ENCODE measurements at regions not wholly inside any gene's neighbourhood (a gene's known extent, or its start where the extent isn't known, plus 50 kb on each side); places are given as distances from the start of the nearest gene placed in this dataset.

DNA sequence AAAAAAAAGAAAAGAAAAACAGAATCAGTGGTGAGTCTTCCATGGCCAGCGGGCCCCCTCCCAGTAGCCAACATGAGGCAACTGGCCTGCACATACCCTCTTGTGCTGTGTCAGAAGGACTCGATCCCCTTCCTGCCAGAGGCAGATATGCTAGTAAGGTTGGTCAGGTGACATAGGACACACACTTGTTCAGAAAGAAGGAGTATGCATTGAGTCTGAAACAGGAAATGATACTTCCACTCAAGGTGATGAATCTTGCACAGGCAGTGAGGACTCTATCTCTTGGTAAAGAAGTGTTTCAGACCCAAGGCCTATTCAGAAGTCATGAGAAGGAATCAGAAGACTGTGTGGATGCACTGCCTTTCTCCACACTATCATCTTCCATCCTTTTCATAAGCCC lies 269.7 kb upstream of the FAR2 start:
- peak; percentile 5 for DNase-seq (ENCODE audit: low spot score)

DNA sequence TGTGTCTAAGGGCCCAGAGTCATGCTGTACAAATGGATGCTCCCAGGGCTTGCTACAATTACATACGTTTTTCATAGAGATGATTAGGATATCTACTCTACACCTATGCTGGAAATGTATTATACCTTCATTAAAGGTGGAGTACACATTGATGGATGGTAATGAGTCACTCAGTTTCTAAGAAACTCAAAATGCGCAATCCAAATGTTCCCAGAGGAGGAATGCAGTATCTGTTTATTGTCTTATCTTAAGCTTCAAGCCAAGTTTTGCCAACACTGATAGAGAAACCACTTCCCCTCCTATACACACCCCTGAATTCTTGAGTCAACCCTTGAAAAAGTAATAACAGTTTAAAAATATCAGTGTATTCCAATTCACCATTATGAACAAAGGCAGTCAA lies 266.6 kb upstream of the FAR2 start:
- DNase-seq (ENCODE audit: low spot score): no peak

DNA sequence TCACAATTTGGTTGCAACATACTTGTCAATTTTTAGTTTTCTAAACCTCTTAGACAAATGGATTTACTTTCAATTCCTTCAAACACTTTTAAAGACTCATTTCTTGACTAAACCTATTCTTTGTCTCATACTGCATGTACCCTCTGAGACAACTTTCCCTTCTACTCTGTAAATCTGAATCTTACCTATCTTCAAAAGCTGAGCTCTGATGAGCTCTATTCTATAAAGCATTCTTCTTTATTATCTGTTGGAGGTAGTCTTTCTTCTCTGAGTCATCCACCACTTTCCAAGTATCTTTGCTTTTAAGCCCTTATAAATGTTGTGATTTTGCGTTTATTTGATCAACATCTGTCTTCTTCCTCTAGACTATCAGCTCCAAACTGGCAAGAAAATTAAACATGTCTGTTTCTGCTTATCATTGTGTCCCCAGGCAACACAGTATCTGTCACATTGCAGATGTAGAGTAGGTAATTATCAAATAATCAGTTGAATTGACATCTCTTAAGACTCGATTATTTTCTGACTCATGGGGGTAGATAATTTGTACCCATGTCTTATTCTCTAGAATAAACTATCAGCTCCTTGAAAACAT lies 265.6 kb upstream of the FAR2 start:
- DNase-seq (ENCODE audit: low spot score): no peak

DNA sequence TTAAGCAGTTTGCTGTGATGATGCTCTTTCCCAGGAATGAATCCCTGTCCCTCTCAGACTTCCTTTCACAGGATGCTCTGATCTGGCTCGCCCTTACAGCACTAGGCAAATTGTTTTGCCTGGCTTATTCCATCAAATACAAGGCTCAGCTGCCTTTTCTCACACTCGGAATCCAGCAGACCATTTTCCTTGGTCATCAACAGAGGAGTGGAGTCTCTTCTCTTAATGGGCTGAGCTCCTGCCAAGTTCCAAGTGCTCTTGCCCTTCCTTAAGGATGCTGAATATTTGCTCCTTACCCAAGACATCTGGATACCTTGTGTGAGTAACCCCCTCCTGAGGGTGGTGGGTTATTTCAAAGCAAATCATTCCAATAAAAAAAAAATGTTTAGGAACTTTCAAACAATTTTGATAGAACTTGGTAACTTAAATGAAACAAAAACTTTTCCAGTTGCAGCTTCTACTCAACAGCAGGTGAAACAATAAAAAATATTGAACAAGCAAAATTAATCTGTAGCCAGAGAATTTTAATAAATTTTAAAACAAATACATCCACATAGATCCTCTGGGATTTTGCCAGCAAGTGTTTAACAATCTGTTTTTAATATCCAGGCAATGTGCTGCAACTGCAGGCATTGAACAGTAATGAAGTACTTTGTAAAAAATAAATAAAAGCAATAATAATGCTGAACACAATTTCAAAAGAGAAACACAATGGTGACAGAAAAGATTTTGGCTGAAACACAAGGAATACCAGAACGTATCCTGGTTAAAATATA lies 264.0 kb upstream of the FAR2 start:
- DNase-seq (ENCODE audit: low spot score): no peak

DNA sequence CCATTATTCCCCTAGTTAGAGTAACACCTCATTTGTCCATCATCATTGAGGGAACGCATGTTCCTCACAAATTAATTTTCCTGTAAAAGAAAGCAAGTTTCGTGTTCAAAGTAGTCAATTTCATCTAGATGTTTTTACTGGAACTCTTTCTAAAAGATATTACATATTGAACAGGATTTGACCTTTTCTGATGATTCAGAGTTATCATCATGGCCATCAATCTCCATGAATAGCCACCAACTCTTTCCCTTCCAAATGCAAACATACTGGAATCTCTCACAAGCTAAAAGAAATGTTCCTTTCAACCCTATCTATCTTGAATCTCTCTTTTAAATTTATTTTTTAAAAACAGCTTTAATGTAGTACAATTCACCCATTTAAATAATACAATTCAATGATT lies 263.1 kb upstream of the FAR2 start:
- DNase-seq (ENCODE audit: low spot score): no peak

DNA sequence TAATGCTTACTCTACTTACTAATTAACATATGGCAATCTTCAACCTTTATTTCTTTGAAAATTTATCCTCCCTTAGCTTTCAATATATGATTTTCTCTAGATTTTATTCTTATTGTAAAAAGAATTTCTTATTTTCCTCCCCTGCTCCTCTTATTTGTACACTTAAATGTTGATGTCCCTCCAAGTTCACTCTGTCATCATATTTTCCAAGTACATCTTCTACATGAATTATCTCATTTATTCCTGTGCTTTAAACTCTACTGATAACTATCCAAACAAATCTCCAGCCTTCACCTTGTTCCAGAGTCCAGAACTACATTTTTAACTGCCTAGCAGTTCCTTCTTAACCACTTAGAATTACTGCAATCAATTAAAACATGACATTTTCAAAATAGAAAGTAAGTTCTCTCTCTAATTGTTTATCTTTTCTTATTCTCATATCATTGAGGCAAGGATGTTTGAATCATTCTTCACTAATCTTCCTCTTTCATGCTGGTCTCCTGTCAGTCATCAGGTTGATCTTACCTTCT lies 261.6 kb upstream of the FAR2 start:
- no peak for DNase-seq (ENCODE audit: low spot score)

DNA sequence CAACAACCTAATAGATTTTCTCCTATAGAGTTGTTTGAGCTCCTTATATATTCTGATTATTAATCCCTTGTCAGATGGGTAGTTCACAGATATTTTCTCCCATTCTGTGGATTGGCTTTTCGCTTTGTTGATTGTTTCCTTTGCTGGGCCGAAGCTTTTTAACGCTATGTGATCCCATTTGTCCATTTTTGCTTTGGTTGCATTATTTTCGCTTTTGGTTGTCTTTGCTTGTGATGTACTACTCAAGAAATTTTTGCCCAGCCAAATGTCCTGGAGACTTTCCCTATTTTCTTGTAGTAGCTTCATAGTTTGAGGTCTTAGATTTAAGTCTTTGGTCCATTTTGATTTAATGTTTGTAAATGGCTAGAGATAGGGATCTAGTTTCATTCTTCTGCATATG lies 258.4 kb upstream of the FAR2 start:
- DNase-seq (ENCODE audit: low spot score): no peak

DNA sequence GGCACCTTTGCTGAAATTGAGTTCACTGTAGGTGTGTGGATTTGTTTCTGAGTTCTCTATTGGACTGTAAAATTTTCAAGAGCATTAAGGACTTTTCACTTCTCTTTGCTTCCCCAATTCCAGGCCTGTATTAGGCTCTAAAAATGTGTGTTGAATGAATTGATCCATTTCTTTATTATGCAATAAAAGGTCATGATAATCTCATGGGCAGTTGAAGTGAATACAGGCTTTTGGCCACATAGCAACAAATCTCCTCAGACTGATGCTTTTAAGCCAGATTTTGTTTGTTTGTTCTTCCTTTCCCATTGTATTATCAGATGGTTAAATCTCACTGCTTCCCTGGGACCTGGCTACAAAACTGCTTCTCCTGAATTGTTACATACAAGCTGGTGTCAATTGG lies 258.0 kb upstream of the FAR2 start:
- no peak for DNase-seq (ENCODE audit: low spot score)

DNA sequence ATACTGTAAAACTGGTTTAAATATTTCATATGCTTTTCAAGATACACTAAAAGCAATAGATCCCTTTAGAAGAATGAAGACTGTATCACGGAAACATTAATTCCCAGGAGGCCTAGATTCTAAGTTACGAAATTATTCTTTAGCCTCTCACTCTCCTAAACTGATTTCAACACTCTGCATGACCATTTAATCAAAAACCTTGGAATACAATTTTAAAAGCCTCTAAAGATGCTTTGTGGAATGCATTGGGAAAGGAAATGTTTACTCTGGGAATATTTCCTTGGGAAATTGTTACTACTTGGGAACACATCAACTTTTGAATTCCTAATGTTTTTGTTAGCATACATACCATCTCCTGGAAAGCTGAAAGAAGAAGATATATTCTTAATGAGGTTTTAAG lies 255.7 kb upstream of the FAR2 start:
- no peak for DNase-seq (ENCODE audit: low spot score)

DNA sequence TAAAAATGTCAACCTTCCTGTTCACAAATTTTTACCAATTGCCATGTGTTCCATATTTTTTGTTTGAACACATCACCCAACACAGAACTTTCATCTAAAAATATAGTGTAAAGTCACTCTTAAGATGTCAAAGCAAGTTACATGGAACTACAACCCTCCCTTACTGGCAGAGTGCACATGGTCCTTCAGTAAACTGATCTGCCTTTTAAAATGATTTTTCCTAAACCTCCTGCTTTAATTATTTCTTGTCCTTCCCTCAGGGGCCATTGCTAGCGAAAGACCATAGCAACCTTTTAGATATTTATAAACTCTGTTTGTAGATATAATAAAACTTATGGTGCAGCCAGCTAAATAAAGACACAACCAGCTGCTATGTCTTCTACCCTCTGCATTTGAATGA lies 255.2 kb upstream of the FAR2 start:
- DNase-seq (ENCODE audit: low spot score): no peak

DNA sequence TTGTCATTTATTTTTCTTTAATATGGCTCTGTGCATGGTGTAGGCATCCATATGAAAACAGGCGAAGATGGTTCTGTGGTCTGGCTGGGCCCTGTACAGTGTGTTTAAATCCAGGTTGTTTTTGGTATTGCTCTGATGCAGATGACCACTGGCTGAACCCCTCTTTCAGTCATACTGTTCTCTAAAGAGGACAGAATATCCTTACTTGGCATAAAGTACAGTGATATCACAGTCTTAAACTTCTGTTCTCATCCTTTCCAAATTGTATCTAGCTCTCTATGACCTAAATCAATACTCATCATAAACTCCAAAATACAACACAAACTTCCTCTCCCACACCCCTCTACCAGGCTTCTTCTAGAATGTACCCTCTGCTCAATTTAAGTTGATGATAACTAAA lies 252.7 kb upstream of the FAR2 start:
- DNase-seq (ENCODE audit: low spot score): no peak

DNA sequence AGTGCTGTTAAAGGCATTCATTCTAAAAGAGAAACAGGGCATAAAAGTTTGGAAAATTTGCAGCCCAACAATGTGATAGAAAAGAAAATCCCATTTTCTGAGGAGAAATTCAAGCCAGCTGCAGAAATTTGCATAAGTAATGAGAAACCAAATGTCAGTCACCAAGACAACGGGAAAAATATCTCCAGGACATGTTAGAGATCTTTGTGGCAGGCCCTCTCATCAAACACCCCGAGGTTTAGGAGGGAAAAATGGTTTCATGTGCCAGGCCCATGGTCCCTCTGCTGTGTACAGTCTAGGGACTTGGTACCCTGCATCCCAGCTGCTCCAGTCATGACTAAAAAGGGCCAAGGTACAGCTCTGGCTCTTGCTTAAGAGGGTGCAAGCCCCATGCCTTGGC lies 251.0 kb upstream of the FAR2 start:
- no peak for DNase-seq (ENCODE audit: low spot score)

DNA sequence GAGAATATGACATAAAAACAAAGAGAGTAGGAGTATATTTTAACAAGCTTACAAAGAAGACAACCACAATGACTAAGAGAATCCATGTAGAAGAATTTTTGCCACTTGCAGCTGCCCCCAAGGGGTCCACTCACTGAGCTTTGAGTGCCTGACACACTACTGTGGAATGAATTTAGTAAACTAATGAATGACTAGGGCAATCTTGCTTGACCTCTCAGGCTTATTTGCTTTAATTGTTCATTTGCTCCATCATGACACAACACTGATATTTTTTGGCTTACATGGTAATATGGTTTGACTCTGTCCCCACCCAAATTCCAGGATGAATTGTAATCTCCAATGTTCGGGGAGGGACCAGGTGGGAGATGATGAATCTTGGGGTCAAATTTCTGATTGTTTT lies 249.1 kb upstream of the FAR2 start:
- peak; percentile 18 for DNase-seq (ENCODE audit: low spot score)

DNA sequence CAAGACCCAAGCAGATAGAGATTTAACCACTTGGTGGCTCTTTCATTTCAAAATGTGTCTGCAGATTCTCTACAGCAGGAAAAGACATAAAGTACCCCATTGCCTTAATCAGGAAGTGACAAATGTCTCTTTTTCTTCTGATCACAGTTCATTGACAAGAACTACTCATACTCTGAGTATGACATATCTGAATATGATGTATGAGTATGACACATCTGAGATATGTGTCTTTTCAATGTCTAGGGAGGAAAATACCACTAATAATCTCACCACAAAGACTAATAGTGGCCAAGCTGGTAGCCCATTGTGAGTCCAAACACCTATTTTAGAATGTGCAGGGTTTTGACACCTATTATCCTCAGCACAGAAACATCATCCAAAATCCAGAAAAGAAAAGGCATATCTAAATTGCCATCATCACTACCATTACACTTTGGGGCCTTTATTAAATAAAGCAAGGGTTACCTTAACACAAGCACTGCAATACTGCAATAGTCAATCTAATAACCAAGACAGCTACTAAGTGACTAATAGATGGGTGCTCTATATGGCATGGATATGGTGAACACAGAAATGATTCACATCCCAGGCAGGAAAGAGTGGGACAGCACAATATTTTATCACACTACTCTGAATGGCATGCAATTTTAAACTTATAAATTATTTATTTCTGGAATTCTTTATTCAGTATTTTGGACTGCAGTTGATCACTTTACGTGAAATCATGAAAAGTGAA lies 243.7 kb upstream of the FAR2 start:
- DNase-seq (ENCODE audit: low spot score): no peak

DNA sequence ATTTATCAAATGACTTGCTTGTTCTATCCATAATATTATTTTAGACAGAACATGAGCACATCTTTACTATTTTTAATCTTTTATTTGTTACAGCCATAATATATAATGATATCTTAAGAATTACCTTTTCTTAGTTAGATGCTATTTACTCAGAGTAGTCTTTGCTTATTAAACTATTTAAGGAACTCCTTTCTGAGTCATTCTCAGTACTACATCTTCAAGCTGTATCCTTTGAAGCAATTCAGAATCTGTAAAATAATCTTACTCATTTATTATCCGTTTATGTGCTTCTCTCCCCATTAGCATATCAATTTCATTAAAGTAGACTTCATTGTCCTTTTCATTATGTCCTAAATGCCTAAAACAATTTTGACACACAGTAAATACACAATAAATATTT lies 240.4 kb upstream of the FAR2 start:
- no peak for DNase-seq (ENCODE audit: low spot score)

DNA sequence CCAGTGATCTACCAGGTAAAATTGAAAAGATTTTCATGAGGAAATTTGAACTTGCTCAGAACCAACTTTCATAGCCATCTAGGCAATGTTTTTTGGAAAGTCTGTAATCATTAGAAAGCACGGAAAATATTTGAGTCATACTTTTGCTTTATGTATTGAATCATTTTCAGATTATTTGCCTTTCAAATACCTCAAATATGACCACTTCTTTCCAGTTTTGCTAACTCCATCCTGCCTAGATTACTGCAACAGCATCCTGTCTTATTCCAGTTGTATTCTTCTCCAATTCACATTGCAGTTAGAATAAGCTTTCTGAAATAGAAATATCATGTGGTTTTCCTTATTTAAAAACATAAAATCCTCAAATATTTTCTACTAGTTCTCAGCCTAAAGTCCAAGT lies 239.8 kb upstream of the FAR2 start:
- no peak for DNase-seq (ENCODE audit: low spot score)

DNA sequence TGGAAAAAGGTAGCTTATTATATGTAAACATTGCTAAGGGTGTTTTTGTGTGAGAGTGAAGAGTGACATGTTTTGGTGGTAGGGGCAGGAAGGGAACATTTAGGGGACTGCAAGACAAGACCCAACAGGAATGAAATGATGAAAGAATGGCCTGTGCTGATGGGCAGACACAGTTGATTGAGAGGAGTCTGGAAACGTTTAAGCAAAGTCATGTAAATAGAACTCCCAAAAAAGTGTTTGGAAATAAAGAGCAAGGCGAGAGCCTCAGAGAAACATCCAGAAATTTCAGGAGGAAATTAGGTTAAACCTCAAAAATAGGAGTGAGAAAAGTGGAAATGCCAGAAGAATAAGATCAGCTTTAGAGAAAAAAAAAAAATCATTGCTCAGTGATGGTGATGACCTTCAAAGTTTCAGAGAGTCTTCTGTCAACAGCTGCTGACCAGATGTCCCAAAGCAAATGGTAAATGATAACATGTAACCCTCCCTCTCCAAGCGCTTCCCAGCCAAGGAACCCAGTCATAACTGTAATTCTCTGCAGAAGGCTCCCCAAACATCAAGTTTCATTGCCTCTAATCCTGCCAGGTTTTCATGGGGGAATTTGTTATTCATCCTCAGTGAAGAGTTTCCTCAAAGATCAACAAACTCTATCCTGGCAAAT lies 223.2 kb upstream of the FAR2 start:
- DNase-seq (ENCODE audit: low spot score): no peak

DNA sequence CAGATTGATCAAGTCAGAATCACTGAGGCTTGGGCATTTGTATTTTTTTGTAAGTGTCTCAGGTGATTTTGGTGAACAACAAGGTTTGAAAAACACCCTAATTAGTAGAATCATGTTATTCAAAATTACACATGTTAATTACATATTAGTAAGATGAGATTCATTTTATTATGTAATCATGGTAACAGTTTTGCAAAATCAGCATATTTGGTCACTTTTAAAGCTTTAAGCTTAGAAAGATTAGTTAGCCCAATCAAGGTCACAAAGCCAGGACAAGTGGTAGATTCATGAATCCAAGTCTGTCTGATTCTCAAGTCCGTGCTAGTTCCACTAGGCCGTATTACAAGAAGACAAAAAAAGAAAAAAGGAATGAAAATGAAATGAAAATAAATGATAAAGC lies 218.4 kb upstream of the FAR2 start:
- DNase-seq (ENCODE audit: low spot score): no peak

DNA sequence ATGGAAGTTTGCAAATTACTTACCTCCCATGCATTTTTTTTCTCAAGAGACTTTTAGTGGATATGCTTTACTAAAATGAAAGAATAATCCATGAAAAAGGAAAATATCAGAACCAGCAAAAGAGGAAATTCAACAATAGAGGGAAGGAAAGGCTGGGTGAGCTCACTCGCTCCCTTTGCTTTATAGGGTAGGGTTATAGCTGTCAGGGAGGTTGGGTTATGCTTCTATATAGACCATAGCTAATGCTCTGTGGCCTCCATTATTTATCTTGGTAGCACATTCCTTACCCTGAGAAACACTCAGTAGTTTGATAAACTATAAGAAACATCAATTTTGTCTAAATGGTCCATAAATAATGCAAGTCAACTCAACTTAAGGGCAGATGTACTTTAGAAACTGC lies 215.9 kb upstream of the FAR2 start:
- no peak for DNase-seq (ENCODE audit: low spot score)

DNA sequence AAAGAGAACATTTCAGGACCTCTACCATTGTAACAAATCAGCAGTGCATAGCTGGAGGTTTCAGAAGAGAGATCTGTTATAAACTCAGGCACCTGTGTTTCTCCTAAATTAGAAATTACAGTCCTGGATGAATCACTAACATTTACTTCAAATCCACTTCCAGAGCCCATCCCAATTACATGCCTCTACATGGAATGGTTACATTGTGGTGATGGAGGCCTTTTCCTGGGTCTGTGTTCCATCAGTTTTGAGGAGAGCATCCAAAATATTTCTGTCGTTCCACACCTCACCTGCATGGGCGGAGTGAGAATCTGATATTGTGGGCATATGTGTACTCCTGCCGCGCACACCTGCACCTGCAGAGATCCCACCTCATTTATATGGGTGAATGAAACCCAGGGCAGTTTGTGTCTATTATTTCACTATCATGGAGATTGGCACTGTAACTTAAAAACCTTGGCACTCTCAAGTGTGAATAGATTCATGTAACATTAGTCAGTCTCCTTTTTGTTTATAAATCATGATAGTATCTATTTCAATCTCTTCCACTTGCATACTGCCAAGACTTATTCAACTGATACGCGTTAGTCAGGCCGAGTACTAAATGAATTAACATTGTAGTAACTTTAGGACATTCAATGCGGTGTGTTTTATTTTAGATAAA lies 215.1 kb upstream of the FAR2 start:
- DNase-seq (ENCODE audit: low spot score): no peak

DNA sequence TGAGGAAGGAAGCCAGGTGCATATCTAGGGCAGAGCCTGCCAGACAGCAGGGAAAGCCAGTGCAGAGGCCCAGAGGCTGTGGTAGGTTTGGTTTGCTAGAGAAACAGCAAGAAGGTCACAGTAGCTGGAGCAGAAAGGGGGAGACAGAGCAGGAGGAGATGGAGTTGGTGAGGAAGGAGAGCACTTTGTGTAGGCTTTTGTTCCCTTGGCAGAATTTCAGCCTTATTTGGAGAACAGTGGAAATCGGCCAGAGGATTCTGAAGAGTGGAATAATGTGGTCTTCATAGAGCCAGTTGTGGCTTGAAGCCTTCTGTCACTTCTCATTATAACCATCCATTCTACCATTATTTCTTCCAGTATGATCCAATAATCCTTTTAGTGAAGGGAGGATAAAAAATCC lies 212.9 kb upstream of the FAR2 start:
- DNase-seq (ENCODE audit: low spot score): no peak

DNA sequence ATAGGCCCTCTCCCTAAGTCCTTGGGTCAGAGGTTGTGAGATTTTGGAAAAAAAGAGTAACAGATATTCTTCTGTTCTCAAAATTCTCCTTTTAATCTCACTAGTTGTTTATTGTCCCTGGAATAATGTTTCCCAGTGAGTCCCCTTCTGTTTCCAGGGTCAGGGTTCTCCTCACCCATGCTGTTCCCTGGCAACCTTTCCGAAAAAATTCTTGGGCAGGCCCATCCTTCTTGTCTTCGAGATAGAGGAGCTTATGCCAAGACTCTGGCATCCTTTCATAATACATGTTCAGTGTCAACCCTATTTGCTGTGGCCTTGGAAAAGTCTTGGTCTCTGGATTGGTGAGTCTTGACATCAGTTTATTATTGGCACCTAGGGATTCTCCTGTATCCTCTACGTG lies 212.4 kb upstream of the FAR2 start:
- no peak for DNase-seq (ENCODE audit: low spot score)
